ENCODE measurements at regions not wholly inside any gene's neighbourhood (a gene's known extent, or its start where the extent isn't known, plus 50 kb on each side); places are given as distances from the start of the nearest gene placed in this dataset.

DNA sequence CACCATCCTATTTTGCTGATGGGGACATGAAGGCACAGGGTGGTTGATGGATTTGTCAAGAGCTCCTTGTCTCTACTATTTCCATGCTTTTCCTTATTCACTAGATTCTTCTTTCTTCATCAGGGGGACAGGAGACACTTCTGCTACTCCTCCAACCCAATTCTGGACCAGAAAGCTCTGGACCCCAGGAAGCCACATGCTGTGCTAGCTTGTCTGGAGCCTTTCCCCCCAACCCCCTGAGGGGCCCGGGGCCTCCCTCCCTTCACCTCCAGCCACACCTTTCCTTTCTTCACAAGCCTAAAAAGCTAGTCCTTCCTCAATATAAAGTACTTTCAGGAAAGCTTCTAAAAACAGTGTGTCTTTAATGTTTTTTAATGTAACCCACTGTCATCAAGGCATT, 75.1 kb upstream of the CAPRIN2 start:
- H3K36me3 Mint-ChIP-seq (ENCODE audit: low read depth): no peaks in the 10 kb centered on the region
- no peak overlapping the region for H3K27ac Mint-ChIP-seq (ENCODE audit: unreplicated experiment)
- DNase-seq (ENCODE audit: low read depth, low spot score): no peak
- TF ChIP-seq CTCF (conservative IDR thresholded peaks at IDR 0.05): no peak
- no peak overlapping the region for H3K4me3 Mint-ChIP-seq
- H3K27me3 Mint-ChIP-seq (ENCODE audit: low read depth): peaks cover 4% of the 10 kb centered on the region
- H3K9me3 Mint-ChIP-seq: no peaks in the 10 kb centered on the region
- no peaks in the 10 kb centered on the region for H3K4me1 Mint-ChIP-seq

DNA sequence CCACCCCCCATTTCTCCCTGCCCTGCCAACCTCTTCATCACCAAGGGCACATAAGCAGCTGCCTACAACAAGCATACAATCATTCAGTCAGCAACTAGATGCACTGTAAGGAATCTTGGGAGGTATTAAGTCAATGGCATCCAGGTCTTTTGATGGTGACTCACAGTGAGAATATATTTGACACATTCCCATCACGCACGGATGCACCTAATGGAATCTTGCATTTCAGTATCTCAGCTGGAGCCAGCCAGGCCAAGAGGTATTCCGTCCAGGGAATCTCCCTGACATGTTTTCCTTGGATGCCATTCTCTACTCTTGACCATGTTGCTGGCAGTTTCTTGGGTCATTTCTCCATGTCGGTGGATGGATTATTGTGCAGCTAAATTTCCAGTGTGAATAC, 73.9 kb upstream of the CAPRIN2 start:
- Mint-ChIP-seq H3K4me3 (no peak overlapping the region), H3K9me3 (no peaks in the 10 kb centered on the region), H3K36me3 (ENCODE audit: low read depth) (no peaks in the 10 kb centered on the region), H3K27me3 (ENCODE audit: low read depth) (peaks cover 3% of the 10 kb centered on the region), H3K4me1 (peaks cover 6% of the 10 kb centered on the region), H3K27ac (ENCODE audit: unreplicated experiment) (no peak overlapping the region)
- no peak for DNase-seq (ENCODE audit: low read depth, low spot score)
- TF ChIP-seq CTCF (conservative IDR thresholded peaks at IDR 0.05): no peak

GRCh38 chr12:30827101-30828066, 72.6 kb upstream of the CAPRIN2 start:
- Mint-ChIP-seq H3K27ac (ENCODE audit: unreplicated experiment) (no peak overlapping the region), H3K27me3 (ENCODE audit: low read depth) (peaks cover 3% of the 10 kb centered on the region), H3K36me3 (ENCODE audit: low read depth) (no peaks in the 10 kb centered on the region), H3K4me3 (no peak overlapping the region), H3K9me3 (no peaks in the 10 kb centered on the region), H3K4me1 (peaks cover 16% of the 10 kb centered on the region)
- no peak for DNase-seq (ENCODE audit: low read depth, low spot score)
- no peak for TF ChIP-seq CTCF (conservative IDR thresholded peaks at IDR 0.05)

- H3K27ac Mint-ChIP-seq (ENCODE audit: unreplicated experiment): no peak overlapping the region
- H3K4me3 Mint-ChIP-seq: no peak overlapping the region
- no peaks in the 10 kb centered on the region for H3K36me3 Mint-ChIP-seq (ENCODE audit: low read depth)
- H3K4me1 Mint-ChIP-seq: peaks cover 24% of the 10 kb centered on the region
- no peak for DNase-seq (ENCODE audit: low read depth, low spot score)
- peaks cover 3% of the 10 kb centered on the region for H3K27me3 Mint-ChIP-seq (ENCODE audit: low read depth)
- TF ChIP-seq CTCF (conservative IDR thresholded peaks at IDR 0.05): no peak
- no peaks in the 10 kb centered on the region for H3K9me3 Mint-ChIP-seq
Observed at GRCh38 chr12:30826276-30826675, 71.5 kb upstream of the CAPRIN2 start.

GRCh38 chr12:30825341-30825740, 70.6 kb upstream of the CAPRIN2 start:
- H3K36me3 Mint-ChIP-seq (ENCODE audit: low read depth): no peaks in the 10 kb centered on the region
- H3K4me1 Mint-ChIP-seq: peaks cover 33% of the 10 kb centered on the region
- no peak for TF ChIP-seq CTCF (conservative IDR thresholded peaks at IDR 0.05)
- H3K9me3 Mint-ChIP-seq: no peaks in the 10 kb centered on the region
- H3K27me3 Mint-ChIP-seq (ENCODE audit: low read depth): peaks cover 3% of the 10 kb centered on the region
- no peak overlapping the region for H3K27ac Mint-ChIP-seq (ENCODE audit: unreplicated experiment)
- no peak overlapping the region for H3K4me3 Mint-ChIP-seq
- no peak for DNase-seq (ENCODE audit: low read depth, low spot score)

Data from neural crest cell (in vitro differentiated cells).